H1 (cell line): ENCODE measurements at regions not wholly inside any gene's neighbourhood (a gene's known extent, or its start where the extent isn't known, plus 50 kb on each side); places are given as distances from the start of the nearest gene placed in this dataset.

Experiments
- BCL11A ChIP-seq, 2 experiments: IDR thresholded peaks; one replicate each; pipeline ENCODE4 v1.6.1; 2011; ENCODE audit warnings: low read depth in 2 of 2, low read length in 2 of 2, mild to moderate bottlenecking in 2 of 2
- EGR1 ChIP-seq: IDR thresholded peaks from 2 replicates; pipeline ENCODE4 v1.6.1; 2011; ENCODE audit warnings: low read depth, low read length, borderline replicate concordance
- HDAC6 ChIP-seq: IDR thresholded peaks from one replicate; pipeline ENCODE4 v1.7.1; 2012; ENCODE audit warnings: low read depth, mild to moderate bottlenecking, inconsistent platforms, low read length, moderate library complexity
- JUN ChIP-seq: IDR thresholded peaks from 2 replicates; pipeline ENCODE4 v1.6.1; 2011; ENCODE audit warnings: low read depth, mild to moderate bottlenecking, improper control_type of control experiment, low read length
- JUND ChIP-seq: IDR thresholded peaks from 2 replicates; pipeline ENCODE4 v1.6.1; 2011; ENCODE audit warnings: mild to moderate bottlenecking, improper control_type of control experiment, low read length
- KDM1A ChIP-seq: fragments of 200-600, 300-600 bp; sonication (generic); IDR thresholded peaks from 2 replicates; pipeline ENCODE4 v1.7.1; 2016; ENCODE audit warnings: mild to moderate bottlenecking, low read length, borderline replicate concordance
- PHF8 ChIP-seq: fragments of 200-600 bp; sonication (generic); conservative IDR thresholded peaks from 2 replicates; pipeline ENCODE4 v1.7.1; 2012; ENCODE audit warnings: low read depth, mild to moderate bottlenecking, inconsistent platforms, low read length, moderate library complexity
- POLR2AphosphoS5 ChIP-seq: IDR thresholded peaks from 2 replicates; pipeline ENCODE4 v1.6.1; 2011; ENCODE audit warnings: low read depth, low read length
- SUZ12 ChIP-seq: fragments of 200-600 bp; sonication (generic); IDR thresholded peaks from 2 replicates; pipeline ENCODE4 v1.6.1; 2012; ENCODE audit warnings: mild to moderate bottlenecking, inconsistent platforms, low read length, moderate library complexity, mixed read lengths
- ZNF274 ChIP-seq: IDR thresholded peaks from 2 replicates; pipeline ENCODE4 v1.7.0; 2012; ENCODE audit warnings: low read length, borderline replicate concordance; ENCODE audit errors: extremely low read depth
- TF ChIP-seq, protein P1 (sequence below): fragments of 300-600 bp; sonication (generic); IDR thresholded peaks from 2 replicates; pipeline ENCODE4 v1.7.1; 2012; ENCODE audit warnings: low read length, moderate library complexity, mild to moderate bottlenecking, inconsistent platforms; ENCODE audit not compliant: insufficient replicate concordance

DNA sequence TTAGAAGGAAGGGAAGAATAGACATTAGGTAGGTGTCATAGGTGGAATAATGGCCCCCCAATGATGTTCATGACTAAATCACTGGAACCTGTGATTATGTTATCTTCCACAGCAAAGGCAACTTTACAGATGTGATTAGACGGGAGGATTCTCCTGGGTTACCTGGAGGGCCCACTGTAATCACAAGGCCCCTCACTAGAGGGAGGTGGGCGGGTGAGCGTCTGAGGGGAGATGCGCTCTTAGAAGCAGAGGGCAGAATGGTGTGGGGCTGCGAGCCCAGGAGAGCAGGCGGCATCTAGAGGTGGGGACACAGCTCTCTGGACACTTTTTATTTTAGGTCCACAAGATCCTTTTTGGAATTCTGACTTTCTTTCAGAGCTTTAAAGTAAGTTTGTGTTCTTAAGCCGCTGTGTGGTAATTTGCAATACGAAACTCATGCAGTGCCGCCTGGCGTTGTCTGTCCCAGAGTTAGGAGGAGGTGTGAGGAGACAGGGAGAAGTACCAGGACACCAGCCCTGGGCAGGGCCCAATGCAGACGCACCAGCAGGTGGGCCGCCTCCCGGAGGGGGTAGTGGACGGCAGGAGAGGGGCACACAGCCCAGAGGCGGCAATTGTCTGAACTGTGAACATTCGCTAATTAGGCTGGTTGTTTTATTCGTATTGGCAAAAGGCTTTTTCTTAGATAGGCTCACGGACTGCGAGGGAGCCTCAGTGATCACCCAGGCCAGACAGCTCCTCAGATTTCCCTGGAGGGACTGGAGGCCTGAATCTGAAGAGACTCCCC lies 51.1 kb upstream of the FANCC start (continued):
- TF ChIP-seq, protein P1, sequence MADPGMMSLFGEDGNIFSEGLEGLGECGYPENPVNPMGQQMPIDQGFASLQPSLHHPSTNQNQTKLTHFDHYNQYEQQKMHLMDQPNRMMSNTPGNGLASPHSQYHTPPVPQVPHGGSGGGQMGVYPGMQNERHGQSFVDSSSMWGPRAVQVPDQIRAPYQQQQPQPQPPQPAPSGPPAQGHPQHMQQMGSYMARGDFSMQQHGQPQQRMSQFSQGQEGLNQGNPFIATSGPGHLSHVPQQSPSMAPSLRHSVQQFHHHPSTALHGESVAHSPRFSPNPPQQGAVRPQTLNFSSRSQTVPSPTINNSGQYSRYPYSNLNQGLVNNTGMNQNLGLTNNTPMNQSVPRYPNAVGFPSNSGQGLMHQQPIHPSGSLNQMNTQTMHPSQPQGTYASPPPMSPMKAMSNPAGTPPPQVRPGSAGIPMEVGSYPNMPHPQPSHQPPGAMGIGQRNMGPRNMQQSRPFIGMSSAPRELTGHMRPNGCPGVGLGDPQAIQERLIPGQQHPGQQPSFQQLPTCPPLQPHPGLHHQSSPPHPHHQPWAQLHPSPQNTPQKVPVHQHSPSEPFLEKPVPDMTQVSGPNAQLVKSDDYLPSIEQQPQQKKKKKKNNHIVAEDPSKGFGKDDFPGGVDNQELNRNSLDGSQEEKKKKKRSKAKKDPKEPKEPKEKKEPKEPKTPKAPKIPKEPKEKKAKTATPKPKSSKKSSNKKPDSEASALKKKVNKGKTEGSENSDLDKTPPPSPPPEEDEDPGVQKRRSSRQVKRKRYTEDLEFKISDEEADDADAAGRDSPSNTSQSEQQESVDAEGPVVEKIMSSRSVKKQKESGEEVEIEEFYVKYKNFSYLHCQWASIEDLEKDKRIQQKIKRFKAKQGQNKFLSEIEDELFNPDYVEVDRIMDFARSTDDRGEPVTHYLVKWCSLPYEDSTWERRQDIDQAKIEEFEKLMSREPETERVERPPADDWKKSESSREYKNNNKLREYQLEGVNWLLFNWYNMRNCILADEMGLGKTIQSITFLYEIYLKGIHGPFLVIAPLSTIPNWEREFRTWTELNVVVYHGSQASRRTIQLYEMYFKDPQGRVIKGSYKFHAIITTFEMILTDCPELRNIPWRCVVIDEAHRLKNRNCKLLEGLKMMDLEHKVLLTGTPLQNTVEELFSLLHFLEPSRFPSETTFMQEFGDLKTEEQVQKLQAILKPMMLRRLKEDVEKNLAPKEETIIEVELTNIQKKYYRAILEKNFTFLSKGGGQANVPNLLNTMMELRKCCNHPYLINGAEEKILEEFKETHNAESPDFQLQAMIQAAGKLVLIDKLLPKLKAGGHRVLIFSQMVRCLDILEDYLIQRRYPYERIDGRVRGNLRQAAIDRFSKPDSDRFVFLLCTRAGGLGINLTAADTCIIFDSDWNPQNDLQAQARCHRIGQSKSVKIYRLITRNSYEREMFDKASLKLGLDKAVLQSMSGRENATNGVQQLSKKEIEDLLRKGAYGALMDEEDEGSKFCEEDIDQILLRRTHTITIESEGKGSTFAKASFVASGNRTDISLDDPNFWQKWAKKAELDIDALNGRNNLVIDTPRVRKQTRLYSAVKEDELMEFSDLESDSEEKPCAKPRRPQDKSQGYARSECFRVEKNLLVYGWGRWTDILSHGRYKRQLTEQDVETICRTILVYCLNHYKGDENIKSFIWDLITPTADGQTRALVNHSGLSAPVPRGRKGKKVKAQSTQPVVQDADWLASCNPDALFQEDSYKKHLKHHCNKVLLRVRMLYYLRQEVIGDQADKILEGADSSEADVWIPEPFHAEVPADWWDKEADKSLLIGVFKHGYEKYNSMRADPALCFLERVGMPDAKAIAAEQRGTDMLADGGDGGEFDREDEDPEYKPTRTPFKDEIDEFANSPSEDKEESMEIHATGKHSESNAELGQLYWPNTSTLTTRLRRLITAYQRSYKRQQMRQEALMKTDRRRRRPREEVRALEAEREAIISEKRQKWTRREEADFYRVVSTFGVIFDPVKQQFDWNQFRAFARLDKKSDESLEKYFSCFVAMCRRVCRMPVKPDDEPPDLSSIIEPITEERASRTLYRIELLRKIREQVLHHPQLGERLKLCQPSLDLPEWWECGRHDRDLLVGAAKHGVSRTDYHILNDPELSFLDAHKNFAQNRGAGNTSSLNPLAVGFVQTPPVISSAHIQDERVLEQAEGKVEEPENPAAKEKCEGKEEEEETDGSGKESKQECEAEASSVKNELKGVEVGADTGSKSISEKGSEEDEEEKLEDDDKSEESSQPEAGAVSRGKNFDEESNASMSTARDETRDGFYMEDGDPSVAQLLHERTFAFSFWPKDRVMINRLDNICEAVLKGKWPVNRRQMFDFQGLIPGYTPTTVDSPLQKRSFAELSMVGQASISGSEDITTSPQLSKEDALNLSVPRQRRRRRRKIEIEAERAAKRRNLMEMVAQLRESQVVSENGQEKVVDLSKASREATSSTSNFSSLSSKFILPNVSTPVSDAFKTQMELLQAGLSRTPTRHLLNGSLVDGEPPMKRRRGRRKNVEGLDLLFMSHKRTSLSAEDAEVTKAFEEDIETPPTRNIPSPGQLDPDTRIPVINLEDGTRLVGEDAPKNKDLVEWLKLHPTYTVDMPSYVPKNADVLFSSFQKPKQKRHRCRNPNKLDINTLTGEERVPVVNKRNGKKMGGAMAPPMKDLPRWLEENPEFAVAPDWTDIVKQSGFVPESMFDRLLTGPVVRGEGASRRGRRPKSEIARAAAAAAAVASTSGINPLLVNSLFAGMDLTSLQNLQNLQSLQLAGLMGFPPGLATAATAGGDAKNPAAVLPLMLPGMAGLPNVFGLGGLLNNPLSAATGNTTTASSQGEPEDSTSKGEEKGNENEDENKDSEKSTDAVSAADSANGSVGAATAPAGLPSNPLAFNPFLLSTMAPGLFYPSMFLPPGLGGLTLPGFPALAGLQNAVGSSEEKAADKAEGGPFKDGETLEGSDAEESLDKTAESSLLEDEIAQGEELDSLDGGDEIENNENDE: no peak
- TF ChIP-seq EGR1 (no peak), SUZ12 (no peak), ZNF274 (no peak), KDM1A (no peak), BCL11A (IDR thresholded peaks at IDR 0.05; ENCODE audit: low read depth in 2 of 2, low read length in 2 of 2) (no peak), JUN (no peak), JUND (no peak), PHF8 (no peak), HDAC6 (no peak), POLR2AphosphoS5 (no peak)
